ENCODE measurements at regions not wholly inside any gene's neighbourhood (a gene's known extent, or its start where the extent isn't known, plus 50 kb on each side); places are given as distances from the start of the nearest gene placed in this dataset.

DNA sequence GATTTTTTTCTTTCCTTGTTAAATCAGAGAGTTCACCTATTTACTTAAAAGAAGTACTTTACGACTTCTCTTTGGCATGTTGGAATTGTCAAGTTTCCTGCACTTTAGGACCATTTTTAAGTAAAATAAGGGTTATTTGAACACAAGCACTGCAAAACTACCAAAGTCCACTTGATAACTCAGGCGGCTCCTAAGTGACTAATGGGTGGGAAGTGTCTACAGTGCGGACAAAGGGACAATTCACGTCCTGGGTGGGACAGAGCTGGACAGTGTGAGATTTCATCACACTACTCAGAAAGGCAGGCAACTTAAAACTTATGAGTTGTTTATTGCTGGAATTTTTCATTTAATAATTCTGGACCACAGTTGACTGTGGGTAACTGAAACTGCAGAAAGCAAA lies 590.2 kb upstream of the UBE2E2 start (continued):
- TF ChIP-seq MIER3 (CRISPR knock-in tag; IDR thresholded peaks at IDR 0.05; ENCODE audit: borderline replicate concordance) (no peak), FIP1L1 (IDR thresholded peaks at IDR 0.05; ENCODE audit: borderline replicate concordance, insufficient read depth, low read depth, low read length) (no peak), TBX2 (CRISPR knock-in tag; IDR thresholded peaks at IDR 0.05; ENCODE audit: borderline replicate concordance) (peak; percentile 27; the same call in 1 of the 2 replicates), XBP1 (CRISPR knock-in tag; IDR thresholded peaks at IDR 0.05) (no peak), KDM6A (CRISPR knock-in tag; IDR thresholded peaks at IDR 0.05; ENCODE audit: low read depth) (no peak), ZNF746 (CRISPR knock-in tag; IDR thresholded peaks at IDR 0.05) (no peak), LCORL (IDR thresholded peaks at IDR 0.05) (no peak), LCORL (CRISPR knock-in tag; IDR thresholded peaks at IDR 0.05) (no peak)
- TF ChIP-seq, protein P1, sequence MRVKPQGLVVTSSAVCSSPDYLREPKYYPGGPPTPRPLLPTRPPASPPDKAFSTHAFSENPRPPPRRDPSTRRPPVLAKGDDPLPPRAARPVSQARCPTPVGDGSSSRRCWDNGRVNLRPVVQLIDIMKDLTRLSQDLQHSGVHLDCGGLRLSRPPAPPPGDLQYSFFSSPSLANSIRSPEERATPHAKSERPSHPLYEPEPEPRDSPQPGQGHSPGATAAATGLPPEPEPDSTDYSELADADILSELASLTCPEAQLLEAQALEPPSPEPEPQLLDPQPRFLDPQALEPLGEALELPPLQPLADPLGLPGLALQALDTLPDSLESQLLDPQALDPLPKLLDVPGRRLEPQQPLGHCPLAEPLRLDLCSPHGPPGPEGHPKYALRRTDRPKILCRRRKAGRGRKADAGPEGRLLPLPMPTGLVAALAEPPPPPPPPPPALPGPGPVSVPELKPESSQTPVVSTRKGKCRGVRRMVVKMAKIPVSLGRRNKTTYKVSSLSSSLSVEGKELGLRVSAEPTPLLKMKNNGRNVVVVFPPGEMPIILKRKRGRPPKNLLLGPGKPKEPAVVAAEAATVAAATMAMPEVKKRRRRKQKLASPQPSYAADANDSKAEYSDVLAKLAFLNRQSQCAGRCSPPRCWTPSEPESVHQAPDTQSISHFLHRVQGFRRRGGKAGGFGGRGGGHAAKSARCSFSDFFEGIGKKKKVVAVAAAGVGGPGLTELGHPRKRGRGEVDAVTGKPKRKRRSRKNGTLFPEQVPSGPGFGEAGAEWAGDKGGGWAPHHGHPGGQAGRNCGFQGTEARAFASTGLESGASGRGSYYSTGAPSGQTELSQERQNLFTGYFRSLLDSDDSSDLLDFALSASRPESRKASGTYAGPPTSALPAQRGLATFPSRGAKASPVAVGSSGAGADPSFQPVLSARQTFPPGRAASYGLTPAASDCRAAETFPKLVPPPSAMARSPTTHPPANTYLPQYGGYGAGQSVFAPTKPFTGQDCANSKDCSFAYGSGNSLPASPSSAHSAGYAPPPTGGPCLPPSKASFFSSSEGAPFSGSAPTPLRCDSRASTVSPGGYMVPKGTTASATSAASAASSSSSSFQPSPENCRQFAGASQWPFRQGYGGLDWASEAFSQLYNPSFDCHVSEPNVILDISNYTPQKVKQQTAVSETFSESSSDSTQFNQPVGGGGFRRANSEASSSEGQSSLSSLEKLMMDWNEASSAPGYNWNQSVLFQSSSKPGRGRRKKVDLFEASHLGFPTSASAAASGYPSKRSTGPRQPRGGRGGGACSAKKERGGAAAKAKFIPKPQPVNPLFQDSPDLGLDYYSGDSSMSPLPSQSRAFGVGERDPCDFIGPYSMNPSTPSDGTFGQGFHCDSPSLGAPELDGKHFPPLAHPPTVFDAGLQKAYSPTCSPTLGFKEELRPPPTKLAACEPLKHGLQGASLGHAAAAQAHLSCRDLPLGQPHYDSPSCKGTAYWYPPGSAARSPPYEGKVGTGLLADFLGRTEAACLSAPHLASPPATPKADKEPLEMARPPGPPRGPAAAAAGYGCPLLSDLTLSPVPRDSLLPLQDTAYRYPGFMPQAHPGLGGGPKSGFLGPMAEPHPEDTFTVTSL (CRISPR knock-in tag; IDR thresholded peaks at IDR 0.05; ENCODE audit: borderline replicate concordance) = peak; percentile 69; the same call in 1 of the 2 replicates
- TF ChIP-seq, protein P2, sequence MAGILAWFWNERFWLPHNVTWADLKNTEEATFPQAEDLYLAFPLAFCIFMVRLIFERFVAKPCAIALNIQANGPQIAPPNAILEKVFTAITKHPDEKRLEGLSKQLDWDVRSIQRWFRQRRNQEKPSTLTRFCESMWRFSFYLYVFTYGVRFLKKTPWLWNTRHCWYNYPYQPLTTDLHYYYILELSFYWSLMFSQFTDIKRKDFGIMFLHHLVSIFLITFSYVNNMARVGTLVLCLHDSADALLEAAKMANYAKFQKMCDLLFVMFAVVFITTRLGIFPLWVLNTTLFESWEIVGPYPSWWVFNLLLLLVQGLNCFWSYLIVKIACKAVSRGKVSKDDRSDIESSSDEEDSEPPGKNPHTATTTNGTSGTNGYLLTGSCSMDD (CRISPR knock-in tag; IDR thresholded peaks at IDR 0.05) = no peak
- TF ChIP-seq, protein P3, sequence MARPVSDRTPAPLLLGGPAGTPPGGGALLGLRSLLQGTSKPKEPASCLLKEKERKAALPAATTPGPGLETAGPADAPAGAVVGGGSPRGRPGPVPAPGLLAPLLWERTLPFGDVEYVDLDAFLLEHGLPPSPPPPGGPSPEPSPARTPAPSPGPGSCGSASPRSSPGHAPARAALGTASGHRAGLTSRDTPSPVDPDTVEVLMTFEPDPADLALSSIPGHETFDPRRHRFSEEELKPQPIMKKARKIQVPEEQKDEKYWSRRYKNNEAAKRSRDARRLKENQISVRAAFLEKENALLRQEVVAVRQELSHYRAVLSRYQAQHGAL (CRISPR knock-in tag; IDR thresholded peaks at IDR 0.05; ENCODE audit: not compliant biosample characterization) = no peak
- TF ChIP-seq, protein P4, sequence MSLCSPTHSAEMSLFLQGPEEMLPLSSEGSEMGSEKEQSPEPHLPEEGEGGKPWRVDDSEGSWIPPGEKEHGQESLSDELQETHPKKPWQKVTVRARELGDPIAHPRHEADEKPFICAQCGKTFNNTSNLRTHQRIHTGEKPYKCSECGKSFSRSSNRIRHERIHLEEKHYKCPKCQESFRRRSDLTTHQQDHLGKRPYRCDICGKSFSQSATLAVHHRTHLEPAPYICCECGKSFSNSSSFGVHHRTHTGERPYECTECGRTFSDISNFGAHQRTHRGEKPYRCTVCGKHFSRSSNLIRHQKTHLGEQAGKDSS (CRISPR knock-in tag; IDR thresholded peaks at IDR 0.05; ENCODE audit: borderline replicate concordance, low read depth) = no peak
- TF ChIP-seq, protein P5, sequence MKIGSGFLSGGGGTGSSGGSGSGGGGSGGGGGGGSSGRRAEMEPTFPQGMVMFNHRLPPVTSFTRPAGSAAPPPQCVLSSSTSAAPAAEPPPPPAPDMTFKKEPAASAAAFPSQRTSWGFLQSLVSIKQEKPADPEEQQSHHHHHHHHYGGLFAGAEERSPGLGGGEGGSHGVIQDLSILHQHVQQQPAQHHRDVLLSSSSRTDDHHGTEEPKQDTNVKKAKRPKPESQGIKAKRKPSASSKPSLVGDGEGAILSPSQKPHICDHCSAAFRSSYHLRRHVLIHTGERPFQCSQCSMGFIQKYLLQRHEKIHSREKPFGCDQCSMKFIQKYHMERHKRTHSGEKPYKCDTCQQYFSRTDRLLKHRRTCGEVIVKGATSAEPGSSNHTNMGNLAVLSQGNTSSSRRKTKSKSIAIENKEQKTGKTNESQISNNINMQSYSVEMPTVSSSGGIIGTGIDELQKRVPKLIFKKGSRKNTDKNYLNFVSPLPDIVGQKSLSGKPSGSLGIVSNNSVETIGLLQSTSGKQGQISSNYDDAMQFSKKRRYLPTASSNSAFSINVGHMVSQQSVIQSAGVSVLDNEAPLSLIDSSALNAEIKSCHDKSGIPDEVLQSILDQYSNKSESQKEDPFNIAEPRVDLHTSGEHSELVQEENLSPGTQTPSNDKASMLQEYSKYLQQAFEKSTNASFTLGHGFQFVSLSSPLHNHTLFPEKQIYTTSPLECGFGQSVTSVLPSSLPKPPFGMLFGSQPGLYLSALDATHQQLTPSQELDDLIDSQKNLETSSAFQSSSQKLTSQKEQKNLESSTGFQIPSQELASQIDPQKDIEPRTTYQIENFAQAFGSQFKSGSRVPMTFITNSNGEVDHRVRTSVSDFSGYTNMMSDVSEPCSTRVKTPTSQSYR (CRISPR knock-in tag; IDR thresholded peaks at IDR 0.05; ENCODE audit: borderline replicate concordance) = no peak
- TF ChIP-seq, protein P6, sequence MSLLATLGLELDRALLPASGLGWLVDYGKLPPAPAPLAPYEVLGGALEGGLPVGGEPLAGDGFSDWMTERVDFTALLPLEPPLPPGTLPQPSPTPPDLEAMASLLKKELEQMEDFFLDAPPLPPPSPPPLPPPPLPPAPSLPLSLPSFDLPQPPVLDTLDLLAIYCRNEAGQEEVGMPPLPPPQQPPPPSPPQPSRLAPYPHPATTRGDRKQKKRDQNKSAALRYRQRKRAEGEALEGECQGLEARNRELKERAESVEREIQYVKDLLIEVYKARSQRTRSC (CRISPR knock-in tag; IDR thresholded peaks at IDR 0.05; ENCODE audit: low read depth) = no peak

All from HepG2 (cell line).